ENCODE measurements at regions not wholly inside any gene's neighbourhood (a gene's known extent, or its start where the extent isn't known, plus 50 kb on each side); places are given as distances from the start of the nearest gene placed in this dataset.

- DNase-seq (ENCODE audit: low read depth in 1 of 2, low spot score in 1 of 2) = no peak
Measured at GRCh38 chr4:1465173-1466033, 59.2 kb upstream of the NKX1-1 start.

DNA sequence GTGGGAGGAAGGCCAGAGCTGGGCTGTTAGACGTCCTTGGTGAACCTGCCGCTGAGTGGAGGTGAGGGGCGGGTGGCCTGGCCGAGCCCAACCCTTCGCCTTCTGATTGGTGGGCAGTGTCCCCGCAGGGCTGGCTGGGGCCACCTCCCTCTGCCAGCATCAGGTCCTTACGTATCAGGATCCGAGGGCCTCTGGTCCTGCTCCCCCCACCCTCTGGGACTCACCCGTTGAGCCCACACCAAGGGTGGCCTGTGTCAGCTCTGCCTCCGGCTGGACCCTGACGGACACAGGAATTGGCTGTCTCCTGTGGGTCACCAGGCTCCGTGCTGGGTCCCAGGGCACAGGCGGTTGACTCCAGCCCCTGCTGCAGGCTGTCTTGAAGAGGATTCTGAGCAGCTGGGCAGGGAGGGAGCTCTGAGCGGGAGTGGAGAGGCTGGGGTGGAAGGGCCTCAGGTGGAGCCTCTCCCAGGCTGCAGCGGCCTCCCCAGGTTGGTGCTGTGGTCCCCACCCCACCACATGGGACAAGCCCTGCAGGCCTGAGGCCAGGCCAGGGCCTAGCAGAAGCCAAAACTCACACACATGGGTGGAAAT is 58.4 kb upstream of the NKX1-1 start:
- DNase-seq (ENCODE audit: low read depth in 1 of 2, low spot score in 1 of 2) = no peak

DNA sequence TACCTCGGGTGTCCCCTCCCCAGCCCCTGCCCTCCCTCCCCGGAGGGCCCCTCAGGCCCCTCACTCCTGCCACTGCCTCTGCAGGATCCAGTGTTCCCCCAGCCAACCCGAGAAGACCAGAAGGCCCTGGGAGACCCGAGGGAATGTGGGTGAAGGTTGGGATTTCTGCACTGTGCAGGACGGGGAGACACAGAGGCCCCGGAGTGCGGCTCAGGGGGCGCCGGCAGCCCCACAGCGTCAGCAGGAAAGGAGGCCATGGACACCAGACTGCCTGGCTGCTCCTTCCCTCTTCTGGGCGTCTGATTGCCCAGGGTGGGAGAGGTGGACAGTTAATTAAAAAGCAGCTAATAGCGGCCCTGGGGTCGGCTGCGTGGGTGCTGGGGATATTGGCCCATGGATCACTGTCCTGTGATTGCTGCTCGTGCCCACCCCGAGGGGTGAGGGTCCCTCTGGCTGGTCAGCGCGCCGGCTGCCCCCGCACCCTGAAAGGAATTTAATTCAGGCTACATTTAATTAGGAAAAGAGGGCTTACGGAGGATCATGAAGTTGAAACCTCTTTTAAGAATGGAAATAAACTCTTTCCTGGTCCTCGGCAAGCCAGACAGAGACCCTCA is 57.8 kb upstream of the NKX1-1 start:
- DNase-seq (ENCODE audit: low read depth in 1 of 2, low spot score in 1 of 2) = no peak

GRCh38 chr4:1463088-1463926 is 57.1 kb upstream of the NKX1-1 start:
- DNase-seq (ENCODE audit: low read depth in 1 of 2, low spot score in 1 of 2) = no peak

- DNase-seq (ENCODE audit: low read depth in 1 of 2, low spot score in 1 of 2) = no peak
Measured at GRCh38 chr4:1462768-1463075, 56.5 kb upstream of the NKX1-1 start.

GRCh38 chr4:1462009-1462767 is 55.9 kb upstream of the NKX1-1 start:
- no peak for DNase-seq (ENCODE audit: low read depth in 1 of 2, low spot score in 1 of 2)

GRCh38 chr4:1460967-1461868 is 55.0 kb upstream of the NKX1-1 start:
- no peak for DNase-seq (ENCODE audit: low read depth in 1 of 2, low spot score in 1 of 2)

DNA sequence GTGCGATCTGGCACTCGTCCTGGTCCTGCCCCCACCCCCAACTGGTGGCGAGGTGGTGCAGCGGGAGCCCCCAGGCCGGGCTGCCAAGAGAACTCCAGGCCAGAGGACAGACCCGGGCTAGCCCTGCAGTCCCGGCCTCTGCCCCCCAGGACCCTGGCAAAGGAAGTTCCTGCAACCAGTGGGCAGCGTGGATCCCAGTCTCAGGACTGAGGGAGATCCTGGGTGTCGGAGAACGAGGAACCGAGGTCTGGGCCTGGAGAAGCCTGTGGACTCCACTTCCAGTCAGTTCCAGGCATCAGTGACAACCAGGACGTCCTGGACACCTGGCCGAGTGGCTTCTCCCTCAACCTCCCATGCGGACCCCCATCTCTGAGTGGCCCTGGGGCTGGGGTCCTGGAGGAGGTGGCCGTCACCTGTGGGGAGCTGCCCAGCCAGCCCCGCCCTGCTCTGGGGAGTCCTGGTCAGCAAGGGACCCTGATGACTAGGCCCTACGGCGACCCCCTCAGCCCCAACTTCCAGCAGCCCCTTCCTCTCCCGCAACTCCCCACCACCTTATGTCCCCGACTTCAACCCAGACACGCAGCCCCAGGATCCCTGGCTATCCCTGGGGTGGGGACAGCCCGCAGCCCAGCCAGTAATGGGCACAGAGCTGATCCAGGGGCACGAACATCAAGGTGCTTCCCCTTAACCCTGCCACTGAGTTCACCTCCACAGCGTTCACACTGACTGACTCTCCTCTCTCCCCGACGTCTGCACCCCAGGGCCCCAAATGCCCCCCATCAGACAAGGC is 53.7 kb upstream of the NKX1-1 start:
- no peak for DNase-seq (ENCODE audit: low read depth in 1 of 2, low spot score in 1 of 2)

DNA sequence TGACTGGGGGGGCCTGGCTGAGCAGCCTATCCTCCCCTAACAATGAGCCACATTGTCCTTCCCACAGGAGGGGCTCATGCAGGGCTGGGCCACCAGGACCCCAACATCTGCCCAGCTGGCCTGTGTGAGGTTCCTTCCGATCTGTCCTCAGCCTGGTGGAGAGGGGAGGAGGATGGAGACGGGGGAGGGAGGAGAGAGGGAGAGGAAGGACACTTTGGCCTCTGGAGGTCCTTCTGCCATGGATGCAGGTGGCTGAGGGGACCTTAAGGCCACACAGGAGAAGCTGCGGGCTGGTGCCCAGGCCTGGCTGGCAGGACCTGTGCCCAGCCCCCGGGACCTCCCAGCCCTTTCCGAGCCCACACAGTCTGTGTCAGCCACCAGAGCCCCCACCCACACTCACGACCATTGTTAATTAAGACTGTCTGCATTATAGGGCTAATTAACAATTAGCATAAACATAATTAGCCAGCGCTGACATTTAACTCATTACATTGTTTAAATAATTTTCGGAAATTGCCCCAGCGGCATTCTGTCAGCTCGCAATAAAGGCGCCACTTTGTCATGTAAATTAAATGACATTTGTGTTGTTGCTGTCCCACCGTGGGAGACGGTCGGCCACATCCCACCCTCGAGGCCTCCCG is 53.0 kb upstream of the NKX1-1 start:
- no peak for DNase-seq (ENCODE audit: low read depth in 1 of 2, low spot score in 1 of 2)

DNA sequence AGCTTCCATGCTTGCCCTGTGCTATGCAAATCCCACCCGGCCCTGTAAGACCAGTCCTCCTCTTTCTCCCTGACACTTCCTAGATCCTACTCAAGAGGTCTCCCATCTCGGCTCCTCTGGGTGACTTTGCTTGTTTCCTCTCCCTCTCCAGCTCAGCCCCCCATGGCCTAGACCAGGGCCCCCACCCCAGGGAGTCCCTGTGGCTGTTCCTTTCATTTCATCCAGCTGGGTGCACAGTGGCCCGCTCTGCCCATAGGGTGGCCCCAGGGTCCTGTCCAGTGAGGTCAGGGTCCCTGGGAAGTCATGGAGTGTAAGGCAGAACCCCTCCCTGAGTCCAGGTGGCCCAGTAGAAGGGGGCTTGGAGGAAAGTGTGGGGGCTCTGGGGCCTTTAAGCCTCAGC is 52.3 kb upstream of the NKX1-1 start:
- DNase-seq (ENCODE audit: low read depth in 1 of 2, low spot score in 1 of 2) = no peak
